Naive thymus-derived CD8-positive, alpha-beta T cell (primary cell): ENCODE measurements at regions not wholly inside any gene's neighbourhood (a gene's known extent, or its start where the extent isn't known, plus 50 kb on each side); places are given as distances from the start of the nearest gene placed in this dataset.
"Not testable (repeated sequence)": the region's sequence is repeated elsewhere in the genome, so short reads cannot be mapped to it uniquely, and the experiment has no call there.

Source experiments
- ATAC-seq, 2 donors: fragments of 150-1000 bp; cut with Tn5 transposase in 1 of 2; sonication (Bioruptor Pico), chemical (Tn5 transposase) in 1 of 2; 1 replicate in 1 of 2; 2 replicates in 1 of 2; pipeline ENCODE4 v1.10.0; 2021; ENCODE audit warnings: mild to moderate bottlenecking in 2 of 2, moderate library complexity in 2 of 2
- POLR2A ChIA-PET: fragments of 350-600 bp; sonication (Branson Sonifier 250); formaldehyde crosslinking; loops from one replicate; lab custom pipeline; 2021; ENCODE audit warnings: antibody characterized with exemption; lab: Charles Lee
- DNase-seq, 10 donors: peaks; one replicate each; pipeline versions ENCODE4 v3.0.0 to v3.0.0-alpha.2; 2020 to 2022
- H3K27ac Mint-ChIP-seq, 10 donors: one replicate each; pipeline ENCODE4 v1.8.0; 2020 to 2022; ENCODE audit warnings: mild to moderate bottlenecking in 10 of 10, mixed read lengths in 10 of 10, moderate library complexity in 4 of 10, inconsistent platforms in 1 of 10
- H3K27me3 Mint-ChIP-seq, 5 donors: one replicate each; pipeline ENCODE4 v1.8.0; 2021 to 2022; ENCODE audit warnings: mixed read lengths in 5 of 5
- H3K36me3 Mint-ChIP-seq, 3 donors: one replicate each; pipeline ENCODE4 v1.8.0; 2020 to 2022; ENCODE audit warnings: mixed read lengths in 3 of 3, mild to moderate bottlenecking in 2 of 3, inconsistent platforms in 1 of 3
- H3K4me1 Mint-ChIP-seq, 4 donors: one replicate each; pipeline ENCODE4 v1.8.0; 2021 to 2022; ENCODE audit warnings: mixed read lengths in 4 of 4
- H3K4me3 Mint-ChIP-seq, 10 donors: one replicate each; pipeline ENCODE4 v1.8.0; 2020 to 2022; ENCODE audit warnings: mild to moderate bottlenecking in 10 of 10, mixed read lengths in 10 of 10, moderate library complexity in 6 of 10, inconsistent platforms in 1 of 10
- H3K9me3 Mint-ChIP-seq, 9 donors: one replicate each; pipeline ENCODE4 v1.8.0; 2020 to 2022; ENCODE audit warnings: mixed read lengths in 9 of 9, mild to moderate bottlenecking in 3 of 9, inconsistent platforms in 1 of 9, moderate library complexity in 1 of 9

DNA sequence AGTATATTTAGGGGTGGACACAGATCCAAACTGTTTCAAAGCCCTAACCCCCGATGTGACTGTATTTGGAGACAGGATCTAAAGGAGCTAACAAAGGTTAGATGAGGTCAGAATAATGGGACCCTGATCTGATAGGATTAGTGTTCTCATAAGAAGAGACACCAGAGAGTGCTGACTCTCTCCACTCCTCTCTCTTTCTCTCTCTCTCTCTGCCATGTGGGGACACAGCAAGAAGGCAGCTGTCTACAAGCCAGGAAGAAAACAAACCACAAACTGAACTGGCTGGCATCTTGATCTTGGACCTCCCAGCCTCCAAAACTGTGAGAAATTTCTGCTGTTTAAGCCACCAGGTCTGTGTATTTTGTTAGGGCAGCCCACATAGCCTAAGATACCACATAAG lies 84.7 kb upstream of the KDM7A start:
- H3K4me3 Mint-ChIP-seq: peak overlapping the region in 8 of 10 donors; percentile 1 to 70 (median 50)
- POLR2A ChIA-PET: interaction anchor here (3.3 to 5.2 kb wide), 2 partner anchors 31 to 86 kb away, joined by 16 to 64 read pairs; partner anchors contain the start of gene KDM7A
- peaks cover 0 to 4% (median 1%) of the 10 kb centered on the region in 9 donors for H3K9me3 Mint-ChIP-seq
- H3K27me3 Mint-ChIP-seq: no peaks in the 10 kb centered on the region
- H3K36me3 Mint-ChIP-seq: no peaks in the 10 kb centered on the region
- H3K4me1 Mint-ChIP-seq: peaks cover 34 to 60% (median 56%) of the 10 kb centered on the region in 4 donors
- DNase-seq (peak in 2 of 10 donors; percentile 14 to 21), ATAC-seq (peak; percentile 11 to 24)
- peak overlapping the region; percentile 43 to 95 (median 84) for H3K27ac Mint-ChIP-seq

DNA sequence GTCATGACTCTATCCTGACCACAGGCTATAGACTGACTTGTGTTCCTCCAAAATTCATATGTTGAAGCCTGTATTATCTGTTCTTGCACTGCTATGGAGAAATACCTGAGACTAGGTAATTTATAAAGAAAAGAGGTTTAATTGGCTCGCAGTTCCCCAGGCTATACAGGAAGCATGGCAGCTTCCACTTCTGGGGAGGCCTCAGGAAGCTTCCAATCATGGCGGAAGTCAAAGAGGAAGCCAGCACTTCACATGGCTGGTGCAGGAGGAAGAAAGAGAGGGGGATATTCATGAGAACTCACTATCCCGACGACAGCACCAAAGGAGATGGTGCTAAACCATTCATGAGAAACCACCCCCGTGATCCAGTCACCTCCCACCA lies 84.3 kb upstream of the KDM7A start:
- Mint-ChIP-seq H3K4me3 (peak overlapping the region in 7 of 10 donors; percentile 1 to 70 (median 34)), H3K36me3 (no peaks in the 10 kb centered on the region), H3K27me3 (no peaks in the 10 kb centered on the region), H3K27ac (peak overlapping the region; percentile 43 to 95 (median 84)), H3K9me3 (peaks cover 0 to 4% (median 1%) of the 10 kb centered on the region in 9 donors), H3K4me1 (peaks cover 34 to 58% (median 56%) of the 10 kb centered on the region in 4 donors)
- ATAC-seq (no peak), DNase-seq (no peak)
- POLR2A ChIA-PET: interaction anchor here (3.3 to 5.2 kb wide), 2 partner anchors 31 to 85 kb away, joined by 16 to 64 read pairs; partner anchors contain the start of gene KDM7A

DNA sequence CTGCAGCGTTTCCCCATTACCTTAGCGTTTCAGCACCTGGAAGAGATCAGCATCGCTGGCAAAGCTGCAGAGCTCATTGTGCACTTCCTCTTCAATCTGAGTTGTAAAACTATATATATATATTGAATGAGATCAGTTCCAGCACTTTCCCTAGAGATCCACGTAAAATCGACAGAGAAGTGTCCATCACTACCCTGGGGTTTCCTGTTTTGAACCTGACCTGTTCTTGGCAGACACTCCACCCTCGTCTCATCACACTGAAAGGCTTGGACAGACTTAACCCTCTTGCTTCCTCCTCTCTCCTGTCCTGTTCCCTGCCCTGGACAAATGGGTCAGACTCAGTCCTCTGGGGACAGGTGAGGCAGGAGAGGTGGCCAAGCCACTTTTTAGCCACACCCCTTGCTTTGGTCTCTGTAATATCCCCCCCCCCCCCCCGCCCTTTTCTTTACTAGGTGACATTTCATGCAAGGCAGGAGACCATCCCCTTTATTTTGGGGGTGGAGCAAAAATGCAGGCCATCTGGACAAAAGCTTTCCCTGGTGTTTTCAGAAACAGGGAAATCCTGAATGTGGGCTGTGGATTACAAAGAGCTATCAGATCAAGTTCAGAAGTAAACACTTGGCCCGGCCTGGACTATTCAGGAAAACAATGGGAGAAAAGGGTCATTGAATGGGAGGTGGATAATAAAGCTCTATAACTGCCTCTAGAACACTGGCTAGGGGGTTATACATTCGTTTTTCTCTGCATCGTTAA lies 83.7 kb upstream of the KDM7A start:
- POLR2A ChIA-PET: interaction anchor here (0.6 to 5.2 kb wide), 4 partner anchors 13 to 85 kb away, joined by 3 to 64 read pairs (median 10); partner anchors contain the start of gene KDM7A
- no peak for DNase-seq
- peak overlapping the region in 9 of 10 donors; percentile 6 to 95 (median 82) for H3K27ac Mint-ChIP-seq
- no peaks in the 10 kb centered on the region for H3K36me3 Mint-ChIP-seq
- H3K9me3 Mint-ChIP-seq: peaks cover 0 to 4% (median 1%) of the 10 kb centered on the region in 9 donors
- no peaks in the 10 kb centered on the region for H3K27me3 Mint-ChIP-seq
- ATAC-seq: no peak
- H3K4me1 Mint-ChIP-seq: peaks cover 34 to 58% (median 55%) of the 10 kb centered on the region in 4 donors
- peak overlapping the region in 2 of 10 donors; percentile 10 to 34 for H3K4me3 Mint-ChIP-seq

DNA sequence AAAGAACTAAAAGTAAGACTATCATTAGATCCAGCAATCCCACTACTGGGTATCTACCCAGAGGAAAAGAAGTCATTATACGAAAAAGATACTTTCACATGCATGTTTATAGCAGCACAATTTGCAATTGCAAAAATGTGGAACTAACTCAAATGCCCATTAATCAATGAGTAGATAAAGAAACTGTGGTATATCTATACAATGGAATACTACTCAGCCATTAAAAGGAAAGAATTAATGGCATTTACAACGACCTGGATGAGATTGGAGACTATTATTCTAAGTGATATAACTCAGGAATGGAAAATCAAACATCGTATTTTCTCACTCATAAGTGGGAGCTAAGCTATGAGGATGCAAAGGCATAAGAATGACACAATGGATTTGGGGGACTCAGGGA lies 80.5 kb upstream of the KDM7A start:
- H3K36me3 Mint-ChIP-seq, H3K9me3 Mint-ChIP-seq, DNase-seq, ATAC-seq, H3K4me3 Mint-ChIP-seq, H3K27ac Mint-ChIP-seq, H3K27me3 Mint-ChIP-seq, POLR2A ChIA-PET: not testable (repeated sequence)
- H3K4me1 Mint-ChIP-seq: peaks cover 23 to 44% (median 41%) of the 10 kb centered on the region in 4 donors

DNA sequence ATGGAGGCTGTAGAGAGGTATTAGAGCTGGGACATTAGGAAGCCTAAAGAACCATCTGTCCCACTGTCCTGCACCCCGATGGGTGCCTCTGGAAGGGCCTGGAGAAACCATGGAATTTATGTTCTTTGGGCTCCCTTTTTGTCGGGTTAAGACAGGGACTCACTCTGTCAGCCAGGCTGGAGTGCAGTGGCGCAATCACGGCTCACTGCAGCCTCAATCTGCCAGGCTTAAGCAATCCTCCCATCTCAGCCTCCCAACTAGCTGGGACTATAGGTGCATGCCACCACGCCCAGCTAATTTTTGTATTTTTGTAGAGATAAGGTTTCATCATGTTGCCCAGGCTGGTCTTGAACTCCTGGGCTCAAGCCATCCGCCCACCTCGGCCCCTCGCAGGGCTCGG lies 78.2 kb upstream of the KDM7A start:
- not testable (repeated sequence) for H3K27ac Mint-ChIP-seq, ATAC-seq, H3K36me3 Mint-ChIP-seq, H3K9me3 Mint-ChIP-seq, H3K27me3 Mint-ChIP-seq, H3K4me3 Mint-ChIP-seq, DNase-seq
- peaks cover 13 to 25% (median 22%) of the 10 kb centered on the region in 4 donors for H3K4me1 Mint-ChIP-seq
- POLR2A ChIA-PET: interaction anchor here (1.5 to 5.1 kb wide), 2 partner anchors 8 to 80 kb away, joined by 3 to 33 read pairs; no protein-coding TSS in a partner anchor

DNA sequence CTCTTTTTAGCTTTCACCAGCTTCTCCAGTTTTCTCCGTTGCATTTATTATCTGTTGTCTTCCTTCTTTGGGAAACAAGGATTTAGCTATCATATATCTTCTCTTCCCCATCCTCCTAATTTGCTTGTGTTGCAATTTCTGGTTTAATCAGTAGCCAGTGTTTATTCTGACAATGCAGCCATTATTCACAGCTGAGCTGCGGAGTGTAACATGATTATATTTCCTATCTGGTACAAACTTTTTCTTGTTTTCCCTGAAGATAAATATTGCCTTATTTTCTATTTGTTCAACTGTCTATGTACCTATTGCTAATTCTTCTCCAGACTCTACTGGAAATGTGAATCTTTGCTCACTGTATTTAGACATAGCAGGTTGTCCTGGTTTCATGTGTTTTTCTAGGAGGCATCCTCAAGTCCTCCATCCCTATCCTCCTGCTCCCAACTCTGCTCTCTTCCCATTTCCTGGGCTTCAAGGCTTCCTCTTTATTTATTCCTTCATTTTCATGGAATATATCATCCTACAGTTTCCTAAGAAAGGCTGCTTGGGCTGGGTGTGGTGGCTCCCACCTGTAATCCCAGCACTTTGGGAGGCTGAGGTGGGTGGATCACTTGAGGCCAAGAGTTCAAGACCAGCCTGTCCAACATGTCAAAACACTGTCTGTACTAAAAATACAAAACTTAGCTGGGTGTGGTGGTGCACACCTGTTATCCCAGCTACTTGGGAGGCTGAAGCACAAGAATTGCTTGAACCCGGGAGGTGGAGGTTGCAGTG lies 72.4 kb upstream of the KDM7A start:
- POLR2A ChIA-PET: no interaction called here
- DNase-seq (no peak), ATAC-seq (no peak)
- H3K4me3 Mint-ChIP-seq: no peak overlapping the region
- peak overlapping the region in 1 of 10 donors; percentile 21 for H3K27ac Mint-ChIP-seq
- H3K27me3 Mint-ChIP-seq: no peaks in the 10 kb centered on the region
- H3K4me1 Mint-ChIP-seq: peaks cover 8 to 22% (median 15%) of the 10 kb centered on the region in 4 donors
- H3K36me3 Mint-ChIP-seq: no peaks in the 10 kb centered on the region
- H3K9me3 Mint-ChIP-seq: peaks cover 0 to 3% (median 0%) of the 10 kb centered on the region in 9 donors

DNA sequence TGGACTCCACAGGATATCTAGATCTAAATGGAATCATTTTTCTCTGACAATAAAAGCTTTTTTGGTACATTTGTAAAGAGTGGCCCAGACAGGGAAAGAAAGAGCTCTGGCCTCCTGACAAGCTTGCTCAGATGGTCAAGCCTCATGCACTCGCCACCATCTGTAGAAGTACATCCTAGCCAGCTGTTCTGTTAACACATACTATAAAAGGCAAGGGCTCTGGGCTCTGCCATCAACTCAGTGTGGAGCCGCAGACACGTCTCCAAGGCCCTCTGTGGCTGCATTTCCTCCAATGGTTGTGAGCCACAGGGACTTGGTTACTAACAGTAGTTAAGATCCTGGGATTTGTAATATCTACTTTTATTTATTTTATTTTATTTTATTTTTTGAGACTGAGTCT lies 70.8 kb upstream of the KDM7A start:
- POLR2A ChIA-PET: interaction anchor here (0.5 to 0.7 kb wide), 4 partner anchors 15 to 509 kb away, joined by 4 to 6 read pairs (median 4); no protein-coding TSS in a partner anchor
- H3K4me3 Mint-ChIP-seq: no peak overlapping the region
- no peaks in the 10 kb centered on the region for H3K36me3 Mint-ChIP-seq
- DNase-seq: no peak
- H3K27me3 Mint-ChIP-seq: no peaks in the 10 kb centered on the region
- H3K4me1 Mint-ChIP-seq: peaks cover 4 to 16% (median 5%) of the 10 kb centered on the region in 4 donors
- H3K27ac Mint-ChIP-seq: no peak overlapping the region
- peaks cover 0 to 3% (median 0%) of the 10 kb centered on the region in 9 donors for H3K9me3 Mint-ChIP-seq
- no peak for ATAC-seq

DNA sequence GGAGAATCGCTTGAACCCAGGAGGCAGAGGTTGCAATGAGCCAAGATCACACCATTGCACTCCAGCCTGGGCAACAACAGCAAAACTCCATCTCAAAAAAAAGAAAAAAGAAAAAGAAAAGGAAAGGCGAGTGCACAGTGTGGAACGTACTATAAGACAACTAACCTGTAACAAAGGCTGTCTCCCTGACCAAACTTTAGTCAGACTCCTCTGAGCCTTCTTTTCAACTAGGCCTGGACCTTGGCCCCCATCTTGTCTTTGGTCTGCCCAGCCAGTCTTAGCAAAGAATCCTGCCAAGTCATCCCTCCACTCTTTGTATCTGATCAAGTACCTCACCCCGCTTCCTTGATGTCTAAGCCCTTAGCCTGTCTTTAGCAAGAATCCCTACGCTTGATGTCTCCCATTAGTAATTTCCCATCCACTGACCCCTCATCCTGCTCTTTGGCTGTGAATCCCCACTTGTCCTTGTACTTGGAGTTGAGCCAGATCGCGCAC lies 68.9 kb upstream of the KDM7A start:
- Mint-ChIP-seq H3K27me3 (no peaks in the 10 kb centered on the region), H3K27ac (no peak overlapping the region), H3K9me3 (peaks cover 0 to 3% (median 0%) of the 10 kb centered on the region in 9 donors), H3K4me3 (no peak overlapping the region), H3K36me3 (no peaks in the 10 kb centered on the region), H3K4me1 (peaks cover 7 to 18% (median 11%) of the 10 kb centered on the region in 4 donors)
- ATAC-seq (no peak), DNase-seq (no peak)
- POLR2A ChIA-PET: interaction anchor here (1.2 kb wide), 1 partner anchor 38 kb away, joined by 4 read pairs; no protein-coding TSS in a partner anchor

DNA sequence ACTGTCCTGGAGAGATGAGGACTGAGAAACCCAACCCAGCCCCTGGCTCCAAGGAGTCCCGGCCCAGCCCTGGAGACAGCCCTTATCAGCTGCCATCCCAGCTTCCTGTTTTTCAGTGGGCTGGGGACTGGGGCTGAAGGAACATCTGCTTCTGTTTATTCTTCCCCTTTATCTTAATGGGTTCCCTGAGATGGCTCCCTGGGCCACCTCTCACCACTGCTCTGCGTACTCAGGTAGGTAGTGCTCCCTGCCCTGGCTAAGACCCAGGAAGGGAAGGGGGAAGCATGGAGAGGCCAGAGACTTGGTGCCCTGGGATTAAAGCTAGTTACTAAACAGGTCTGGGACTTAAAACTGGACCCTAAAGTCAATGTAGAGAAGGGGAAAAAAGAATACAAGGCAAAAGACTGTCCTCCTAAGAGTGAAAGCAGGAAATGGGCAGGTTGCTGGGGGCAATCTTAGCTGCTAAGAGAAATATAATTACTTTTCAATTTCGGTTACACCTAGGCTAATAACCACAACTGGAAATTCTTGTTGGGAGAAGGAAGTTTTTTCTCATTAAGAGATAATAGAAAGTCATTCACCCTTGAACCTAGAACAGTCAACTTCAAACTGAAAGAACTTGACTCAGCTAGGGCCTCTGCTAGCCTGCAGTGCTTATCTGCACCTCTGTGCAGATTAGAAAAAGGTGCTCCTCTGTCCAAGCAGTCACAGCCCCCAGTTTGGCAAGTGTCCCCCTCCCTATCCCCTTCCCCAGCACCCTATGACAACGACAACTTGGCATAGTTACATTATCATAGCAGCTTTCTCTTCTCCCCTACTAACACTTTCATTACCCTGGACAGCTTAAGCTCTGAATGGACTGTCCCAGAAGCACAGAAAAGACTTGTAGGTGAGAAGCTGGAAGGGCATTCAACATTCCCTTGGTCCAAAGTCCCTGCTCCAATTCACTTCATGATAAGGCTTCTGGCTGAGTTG lies 65.6 kb upstream of the KDM7A start:
- ATAC-seq (no peak), DNase-seq (no peak)
- Mint-ChIP-seq H3K36me3 (no peaks in the 10 kb centered on the region), H3K4me1 (peaks cover 7 to 18% (median 14%) of the 10 kb centered on the region in 4 donors), H3K9me3 (peaks cover 0 to 3% (median 0%) of the 10 kb centered on the region in 9 donors), H3K27me3 (no peaks in the 10 kb centered on the region), H3K27ac (peak overlapping the region in 5 of 10 donors; percentile 5 to 75 (median 46)), H3K4me3 (no peak overlapping the region)
- POLR2A ChIA-PET: interaction anchor here (0.5 to 1.5 kb wide), 8 partner anchors 10 to 83 kb away, joined by 3 to 9 read pairs (median 4); no protein-coding TSS in a partner anchor

DNA sequence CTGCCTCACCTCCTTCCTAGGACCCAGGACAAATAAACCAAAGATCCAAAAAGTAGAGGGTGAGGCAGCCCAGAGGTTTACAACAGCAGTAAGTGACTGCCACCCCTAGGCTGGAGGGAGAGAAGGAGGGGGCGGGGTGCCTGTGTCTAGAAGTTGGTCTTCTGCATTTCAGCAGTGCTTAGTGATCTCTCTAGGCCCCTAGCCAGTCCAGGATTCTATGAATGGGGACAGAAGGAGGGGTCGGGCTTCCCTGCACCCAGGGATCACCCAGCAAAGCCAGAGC lies 62.8 kb upstream of the KDM7A start:
- Mint-ChIP-seq H3K27me3 (no peaks in the 10 kb centered on the region), H3K4me1 (peaks cover 7 to 18% (median 14%) of the 10 kb centered on the region in 4 donors), H3K9me3 (no peaks in the 10 kb centered on the region), H3K36me3 (no peaks in the 10 kb centered on the region), H3K27ac (peak overlapping the region in 1 of 10 donors; percentile 25), H3K4me3 (no peak overlapping the region)
- DNase-seq: no peak
- peak; percentile 47 to 68 for ATAC-seq
- POLR2A ChIA-PET: interaction anchor here (1.0 to 2.9 kb wide), 3 partner anchors 10 to 24 kb away, joined by 4 to 13 read pairs (median 6); no protein-coding TSS in a partner anchor

DNA sequence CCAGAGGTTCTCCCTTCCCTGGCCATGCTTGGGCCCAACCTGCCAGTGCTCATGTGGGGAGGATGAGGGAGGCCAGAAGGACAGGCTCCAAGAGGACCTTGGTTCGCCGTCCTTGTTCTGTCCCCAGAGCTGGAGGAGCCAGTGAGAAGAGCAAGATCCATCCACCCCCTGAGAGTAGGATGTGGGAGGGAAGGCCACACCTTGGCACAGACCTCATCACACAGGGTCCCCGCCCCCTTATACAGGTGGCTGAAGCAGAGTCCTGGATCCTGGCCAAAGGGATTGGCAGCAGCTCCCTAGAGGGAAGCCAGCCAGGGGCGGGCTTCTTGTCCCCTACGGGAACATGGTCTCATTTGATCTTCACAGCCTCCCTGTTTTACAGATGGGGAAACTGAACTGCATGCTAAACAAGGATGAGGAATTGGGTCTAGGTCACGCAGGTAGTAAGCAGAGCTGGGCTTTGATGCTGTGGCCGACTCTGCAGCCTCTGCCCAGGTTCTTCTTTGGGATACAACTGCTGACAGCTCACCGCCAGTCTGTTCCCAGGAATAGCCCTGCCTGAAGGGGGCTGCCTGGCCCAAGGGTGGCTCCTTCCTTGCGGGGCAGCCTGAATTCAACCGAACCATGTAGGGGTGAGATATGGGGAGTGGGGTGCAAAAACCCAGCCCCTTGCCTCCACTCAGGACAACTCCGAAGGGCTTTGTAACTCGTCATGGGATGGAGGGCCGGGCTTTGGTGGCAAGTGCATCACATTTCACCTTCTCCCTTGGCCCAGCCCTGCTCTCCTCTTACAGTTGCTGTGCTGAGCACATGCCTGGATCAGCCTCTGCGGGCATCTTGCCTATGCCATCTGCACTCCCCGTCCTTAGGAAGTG lies 62.2 kb upstream of the KDM7A start:
- H3K4me3 Mint-ChIP-seq: no peak overlapping the region
- H3K4me1 Mint-ChIP-seq: peaks cover 7 to 18% (median 14%) of the 10 kb centered on the region in 4 donors
- peak overlapping the region in 2 of 10 donors; percentile 31 to 80 for H3K27ac Mint-ChIP-seq
- DNase-seq: no peak
- POLR2A ChIA-PET: interaction anchor here (0.9 to 2.9 kb wide), 4 partner anchors 9 to 25 kb away, joined by 3 to 13 read pairs (median 5); no protein-coding TSS in a partner anchor
- H3K9me3 Mint-ChIP-seq: no peaks in the 10 kb centered on the region
- no peaks in the 10 kb centered on the region for H3K27me3 Mint-ChIP-seq
- ATAC-seq: peak in 1 of 2 donors; percentile 8
- no peaks in the 10 kb centered on the region for H3K36me3 Mint-ChIP-seq
